ENCODE measurements at regions not wholly inside any gene's neighbourhood (a gene's known extent, or its start where the extent isn't known, plus 50 kb on each side); places are given as distances from the start of the nearest gene placed in this dataset.
A peak's percentile ranks its signal among the peaks of the same experiment; 100 is the strongest.

DNA sequence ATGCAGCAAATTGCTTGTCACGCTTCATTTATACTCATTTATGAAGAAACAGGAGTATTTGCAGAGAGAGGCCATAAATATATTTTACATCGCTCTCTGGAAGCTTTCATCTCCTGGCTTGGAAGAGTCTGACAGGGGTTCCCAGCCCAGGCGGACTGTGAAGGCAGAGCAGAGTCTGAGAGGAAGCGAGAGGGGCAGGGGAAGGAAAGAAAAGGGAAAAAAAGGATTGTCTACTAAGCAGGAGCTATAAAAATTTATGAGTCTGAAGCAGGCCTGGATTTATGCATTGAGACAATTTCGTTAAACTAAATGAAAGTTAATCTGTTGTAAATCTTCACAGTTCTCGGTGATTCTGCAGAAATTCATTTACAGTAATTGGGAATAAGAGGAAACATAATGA, 143.9 kb upstream of the GYPC start:
- Histone ChIP-seq H3K36me3 (ENCODE audit: low read depth, missing control alignments) (no peaks in the 10 kb centered on the region), H3K4me3 (no peak overlapping the region), H3K9me3 (no peaks in the 10 kb centered on the region), H3K27me3 (no peaks in the 10 kb centered on the region), H3K27ac (no peak overlapping the region), H3K4me1 (no peaks in the 10 kb centered on the region)
- WGBS, 2 donors = 81 to 85% methylated on average over 6 of the region's 6 CpGs
- TF ChIP-seq, protein P1, sequence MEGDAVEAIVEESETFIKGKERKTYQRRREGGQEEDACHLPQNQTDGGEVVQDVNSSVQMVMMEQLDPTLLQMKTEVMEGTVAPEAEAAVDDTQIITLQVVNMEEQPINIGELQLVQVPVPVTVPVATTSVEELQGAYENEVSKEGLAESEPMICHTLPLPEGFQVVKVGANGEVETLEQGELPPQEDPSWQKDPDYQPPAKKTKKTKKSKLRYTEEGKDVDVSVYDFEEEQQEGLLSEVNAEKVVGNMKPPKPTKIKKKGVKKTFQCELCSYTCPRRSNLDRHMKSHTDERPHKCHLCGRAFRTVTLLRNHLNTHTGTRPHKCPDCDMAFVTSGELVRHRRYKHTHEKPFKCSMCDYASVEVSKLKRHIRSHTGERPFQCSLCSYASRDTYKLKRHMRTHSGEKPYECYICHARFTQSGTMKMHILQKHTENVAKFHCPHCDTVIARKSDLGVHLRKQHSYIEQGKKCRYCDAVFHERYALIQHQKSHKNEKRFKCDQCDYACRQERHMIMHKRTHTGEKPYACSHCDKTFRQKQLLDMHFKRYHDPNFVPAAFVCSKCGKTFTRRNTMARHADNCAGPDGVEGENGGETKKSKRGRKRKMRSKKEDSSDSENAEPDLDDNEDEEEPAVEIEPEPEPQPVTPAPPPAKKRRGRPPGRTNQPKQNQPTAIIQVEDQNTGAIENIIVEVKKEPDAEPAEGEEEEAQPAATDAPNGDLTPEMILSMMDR (IDR thresholded peaks at IDR 0.05) = no peak
- TF ChIP-seq POLR2A (IDR thresholded peaks at IDR 0.05) = no peak
- intact Hi-C loops (cut with DNase I; ENCODE audit: low total_unique reads) = no loop called here
- no peak for DNase-seq

DNA sequence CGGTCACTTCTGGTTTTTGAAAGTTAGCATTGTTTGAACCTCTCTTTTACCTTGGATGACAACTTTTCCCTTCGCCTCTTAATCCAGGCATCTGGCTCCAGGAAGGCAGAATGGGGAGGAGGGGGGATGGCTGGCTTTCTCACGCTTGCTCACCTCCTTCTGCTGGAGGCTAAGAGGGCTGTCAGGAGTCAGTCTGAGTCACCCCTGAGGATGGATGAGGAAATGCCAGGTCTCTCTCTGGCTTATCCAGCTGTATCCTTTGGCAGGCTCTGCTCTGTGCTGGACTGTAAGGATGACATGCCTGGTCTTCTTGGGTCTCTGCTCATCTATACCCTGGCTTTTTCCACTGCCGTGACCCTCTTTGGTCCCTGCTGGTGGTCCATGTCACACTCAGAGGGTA, 142.9 kb upstream of the GYPC start:
- TF ChIP-seq, protein P1 (IDR thresholded peaks at IDR 0.05) = no peak
- no peak for TF ChIP-seq POLR2A (IDR thresholded peaks at IDR 0.05)
- Histone ChIP-seq H3K9me3 (no peaks in the 10 kb centered on the region), H3K36me3 (ENCODE audit: low read depth, missing control alignments) (no peaks in the 10 kb centered on the region), H3K27me3 (no peaks in the 10 kb centered on the region), H3K27ac (no peak overlapping the region), H3K4me3 (no peak overlapping the region), H3K4me1 (no peaks in the 10 kb centered on the region)
- no peak for DNase-seq
- WGBS, 2 donors = 83 to 89% methylated on average over 3 to 4 of the region's 4 CpGs
- intact Hi-C loops (cut with DNase I; ENCODE audit: low total_unique reads) = no loop called here

DNA sequence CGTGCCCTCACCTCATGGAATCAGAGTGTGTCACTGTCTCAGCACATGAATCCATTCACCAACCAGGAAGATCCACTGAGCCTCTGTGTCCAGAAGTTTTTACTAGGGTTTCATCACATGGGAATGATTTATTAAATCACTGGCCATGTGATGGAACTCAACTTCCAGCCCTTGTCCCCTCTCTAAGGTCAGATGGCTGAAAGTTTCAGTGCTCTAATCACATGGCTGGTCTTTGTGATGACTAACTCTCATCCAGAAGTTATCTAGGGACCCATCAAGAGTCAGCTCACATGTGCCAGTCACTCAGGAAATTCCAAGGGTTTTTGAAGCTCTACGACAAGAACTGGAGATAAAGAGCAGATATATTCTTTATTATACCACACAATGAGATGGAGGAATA, 140.5 kb upstream of the GYPC start:
- TF ChIP-seq, protein P1 (IDR thresholded peaks at IDR 0.05) = no peak
- TF ChIP-seq POLR2A (IDR thresholded peaks at IDR 0.05) = no peak
- Histone ChIP-seq H3K27me3 (no peaks in the 10 kb centered on the region), H3K9me3 (no peaks in the 10 kb centered on the region), H3K4me3 (no peak overlapping the region), H3K4me1 (no peaks in the 10 kb centered on the region), H3K36me3 (ENCODE audit: low read depth, missing control alignments) (no peaks in the 10 kb centered on the region), H3K27ac (no peak overlapping the region)
- intact Hi-C loops (cut with DNase I; ENCODE audit: low total_unique reads) = no loop called here
- 66 to 92% methylated on average over 2 of the region's 2 CpGs for WGBS, 2 donors
- DNase-seq = no peak

GRCh38 chr2:126518196-126518595, 137.8 kb upstream of the GYPC start:
- 64 to 80% methylated on average over 2 of the region's 2 CpGs for WGBS, 2 donors
- TF ChIP-seq, protein P1 (IDR thresholded peaks at IDR 0.05) = no peak
- TF ChIP-seq POLR2A (IDR thresholded peaks at IDR 0.05) = no peak
- DNase-seq = no peak
- H3K36me3 ChIP-seq (ENCODE audit: low read depth, missing control alignments) = no peaks in the 10 kb centered on the region
- H3K4me1 ChIP-seq = no peaks in the 10 kb centered on the region
- H3K9me3 ChIP-seq = no peaks in the 10 kb centered on the region
- H3K27me3 ChIP-seq = no peaks in the 10 kb centered on the region
- no peak overlapping the region for H3K4me3 ChIP-seq
- intact Hi-C loops (cut with DNase I; ENCODE audit: low total_unique reads) = no loop called here
- H3K27ac ChIP-seq = no peak overlapping the region

DNA sequence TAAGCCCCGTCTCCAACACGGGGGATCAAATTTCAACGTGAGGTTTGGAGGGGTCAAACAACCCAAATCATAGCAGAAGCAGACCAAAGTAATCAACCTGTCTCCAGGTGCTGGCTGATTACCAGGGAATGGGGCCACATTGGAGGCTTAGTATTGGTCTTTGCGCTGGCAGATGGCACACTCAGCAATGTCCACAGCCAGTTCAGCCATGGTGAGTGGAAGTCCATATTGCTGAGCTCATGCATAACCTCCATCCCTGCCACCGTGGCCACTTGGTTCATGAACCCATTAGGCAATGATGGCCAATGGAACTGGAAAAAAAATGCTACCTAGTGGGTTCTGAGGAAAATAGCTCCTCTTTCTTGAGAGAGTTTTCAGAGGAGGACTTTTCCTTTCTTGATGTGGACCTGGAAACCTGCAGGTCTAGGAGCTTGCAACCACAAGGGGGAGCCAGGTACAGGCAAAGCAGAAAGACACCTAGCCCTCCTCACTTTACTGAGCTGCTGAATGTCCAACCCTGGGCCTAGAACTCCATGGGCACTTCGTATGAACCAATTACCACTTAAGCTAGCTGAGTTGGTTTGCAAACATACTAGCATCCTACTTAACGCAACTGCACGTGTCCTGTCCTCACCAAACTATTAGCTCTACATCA, 128.0 kb upstream of the GYPC start:
- WGBS, 2 donors = 46 to 55% methylated on average over 7 to 8 of the region's 8 CpGs
- intact Hi-C loops (cut with DNase I; ENCODE audit: low total_unique reads) = loop anchor here (5.0 kb wide), 1 partner anchor 249 kb away; no protein-coding TSS in a partner anchor
- no peaks in the 10 kb centered on the region for H3K9me3 ChIP-seq
- no peaks in the 10 kb centered on the region for H3K36me3 ChIP-seq (ENCODE audit: low read depth, missing control alignments)
- no peaks in the 10 kb centered on the region for H3K27me3 ChIP-seq
- TF ChIP-seq, protein P1 (IDR thresholded peaks at IDR 0.05) = peak; percentile 19 to 54 (median 52)
- TF ChIP-seq POLR2A (IDR thresholded peaks at IDR 0.05) = no peak
- no peak overlapping the region for H3K27ac ChIP-seq
- no peak overlapping the region for H3K4me3 ChIP-seq
- DNase-seq = peak; percentile 88
- no peaks in the 10 kb centered on the region for H3K4me1 ChIP-seq
